Lower lobe of right lung (tissue), 2 donors: ENCODE measurements at regions not wholly inside any gene's neighbourhood (a gene's known extent, or its start where the extent isn't known, plus 50 kb on each side); places are given as distances from the start of the nearest gene placed in this dataset.

ENCODE experiments used
- ATAC-seq, 2 donors: fragments of 200-7000 bp; cut with Tn5 transposase; one replicate each; pipeline ENCODE4 v1.9.1; 2020 to 2022; ENCODE audit warnings: mild to moderate bottlenecking in 2 of 2, moderate library complexity in 2 of 2
- DNase-seq: peaks from one replicate; pipeline ENCODE4 v3.0.0-alpha.2; 2020
- H3K27ac ChIP-seq: fragments of 200-600 bp; one replicate; pipeline ENCODE4 v1.8.0; 2022
- H3K27me3 ChIP-seq: fragments of 200-600 bp; one replicate; pipeline ENCODE4 v1.8.0; 2022; ENCODE audit warnings: low read depth
- H3K36me3 ChIP-seq: fragments of 200-600 bp; one replicate; pipeline ENCODE4 v1.8.0; 2022; ENCODE audit warnings: mild to moderate bottlenecking
- H3K4me1 ChIP-seq: fragments of 200-600 bp; one replicate; pipeline ENCODE4 v1.8.0; 2022
- H3K4me3 ChIP-seq: fragments of 200-600 bp; one replicate; pipeline ENCODE4 v1.8.0; 2022; ENCODE audit warnings: mild to moderate bottlenecking
- H3K9me3 ChIP-seq: fragments of 200-600 bp; one replicate; pipeline ENCODE4 v1.8.0; 2022
- CTCF ChIP-seq: fragments of 200-600 bp; IDR thresholded peaks from one replicate; pipeline ENCODE4 v1.8.0; 2022; ENCODE audit warnings: antibody characterized with exemption, mild to moderate bottlenecking
- intact Hi-C: fragments of 100-400 bp; cut with DNase I; formaldehyde crosslinking; loops from one replicate; pipeline ENCODE4 v1.11.0; 2022
- donor health status: DM: no; HTN: yes; CAD: no; lungs with severe emphysema.

- intact Hi-C loops: no loop called here
- TF ChIP-seq CTCF: no peak
- ATAC-seq (no peak), DNase-seq (no peak)
- H3K4me1 ChIP-seq: no peaks in the 10 kb centered on the region
- H3K36me3 ChIP-seq: no peaks in the 10 kb centered on the region
- no peaks in the 10 kb centered on the region for H3K27me3 ChIP-seq
- H3K9me3 ChIP-seq: no peaks in the 10 kb centered on the region
- H3K4me3 ChIP-seq: no peak overlapping the region
- no peak overlapping the region for H3K27ac ChIP-seq
Measured at GRCh38 chr21:14903172-14903865, 161.5 kb downstream of the NRIP1 start.

- TF ChIP-seq CTCF: no peak
- ATAC-seq (no peak), DNase-seq (no peak)
- Histone ChIP-seq H3K36me3 (no peaks in the 10 kb centered on the region), H3K27me3 (no peaks in the 10 kb centered on the region), H3K4me3 (no peak overlapping the region), H3K27ac (no peak overlapping the region), H3K4me1 (no peaks in the 10 kb centered on the region), H3K9me3 (no peaks in the 10 kb centered on the region)
- intact Hi-C loops: no loop called here
Measured at GRCh38 chr21:14901482-14901958, 163.3 kb downstream of the NRIP1 start.

GRCh38 chr21:14900611-14901010 is 164.2 kb downstream of the NRIP1 start:
- no peak for DNase-seq
- Histone ChIP-seq H3K9me3 (no peaks in the 10 kb centered on the region), H3K27me3 (no peaks in the 10 kb centered on the region), H3K27ac (no peak overlapping the region), H3K36me3 (no peaks in the 10 kb centered on the region), H3K4me3 (no peak overlapping the region), H3K4me1 (no peaks in the 10 kb centered on the region)
- TF ChIP-seq CTCF: no peak
- no peak for ATAC-seq
- intact Hi-C loops: no loop called here

GRCh38 chr21:14900058-14900457 is 164.7 kb downstream of the NRIP1 start:
- no peak for TF ChIP-seq CTCF
- no peak overlapping the region for H3K27ac ChIP-seq
- H3K4me3 ChIP-seq: no peak overlapping the region
- intact Hi-C loops: no loop called here
- no peaks in the 10 kb centered on the region for H3K4me1 ChIP-seq
- DNase-seq (no peak), ATAC-seq (no peak)
- no peaks in the 10 kb centered on the region for H3K9me3 ChIP-seq
- no peaks in the 10 kb centered on the region for H3K27me3 ChIP-seq
- H3K36me3 ChIP-seq: no peaks in the 10 kb centered on the region

- Histone ChIP-seq H3K36me3 (no peaks in the 10 kb centered on the region), H3K27ac (no peak overlapping the region), H3K4me3 (no peak overlapping the region), H3K27me3 (no peaks in the 10 kb centered on the region), H3K4me1 (no peaks in the 10 kb centered on the region), H3K9me3 (no peaks in the 10 kb centered on the region)
- no peak for TF ChIP-seq CTCF
- intact Hi-C loops: no loop called here
- ATAC-seq (no peak), DNase-seq (no peak)
Measured at GRCh38 chr21:14895792-14896191, 169.0 kb downstream of the NRIP1 start.
